ENCODE measurements at regions not wholly inside any gene's neighbourhood (a gene's known extent, or its start where the extent isn't known, plus 50 kb on each side); places are given as distances from the start of the nearest gene placed in this dataset.

GRCh38 chr1:14373081-14373758 is 225.3 kb upstream of the KAZN start:
- Histone ChIP-seq H3K36me3 (ENCODE audit: control insufficient read depth in 4 of 4, insufficient read depth in 4 of 4, low read length in 4 of 4) (no peaks in the 10 kb centered on the region), H3K4me3 (no peak overlapping the region), H3K27me3 (ENCODE audit: control insufficient read depth in 3 of 3, insufficient read depth in 3 of 3, low read length in 2 of 3) (no peaks in the 10 kb centered on the region), H3K9ac (ENCODE audit: insufficient read depth in 1 of 2, low read length in 2 of 2) (no peak overlapping the region), H3K4me1 (ENCODE audit: control insufficient read depth in 5 of 5, insufficient read depth in 5 of 5, low read length in 5 of 5) (peaks cover 0 to 36% (median 9%) of the 10 kb centered on the region in 5 donors), H3K9me3 (ENCODE audit: control insufficient read depth in 4 of 4, insufficient read depth in 3 of 4, low read length in 3 of 4) (peaks cover 0 to 3% (median 2%) of the 10 kb centered on the region in 4 donors), H3K27ac (ENCODE audit: low read depth in 1 of 2, low read length in 1 of 2) (no peak overlapping the region)
- TF ChIP-seq CTCF (IDR thresholded peaks at IDR 0.05; ENCODE audit: control extremely low read depth, extremely low read depth), result no peak
- ATAC-seq (ENCODE audit: insufficient read depth, low FRiP score) (no peak), DNase-seq (no peak)
- 76 to 77% methylated on average over 2 of the region's 2 CpGs for WGBS, 2 donors

- no peaks in the 10 kb centered on the region for H3K36me3 ChIP-seq (ENCODE audit: control insufficient read depth in 4 of 4, insufficient read depth in 4 of 4, low read length in 4 of 4)
- H3K27me3 ChIP-seq (ENCODE audit: control insufficient read depth in 3 of 3, insufficient read depth in 3 of 3, low read length in 2 of 3), result no peaks in the 10 kb centered on the region
These were observed 223.3 kb upstream of the KAZN start for GRCh38 chr1:14375226-14375625.

GRCh38 chr1:14377386-14377785 is 221.1 kb upstream of the KAZN start:
- 87% methylated on average over 5 of the region's 5 CpGs for WGBS, 2 donors
- peaks cover 0 to 13% (median 8%) of the 10 kb centered on the region in 4 donors for H3K9me3 ChIP-seq (ENCODE audit: control insufficient read depth in 4 of 4, insufficient read depth in 3 of 4, low read length in 3 of 4)
- no peak overlapping the region for H3K4me3 ChIP-seq
- DNase-seq (no peak), ATAC-seq (ENCODE audit: insufficient read depth, low FRiP score) (no peak)
- no peaks in the 10 kb centered on the region for H3K4me1 ChIP-seq (ENCODE audit: control insufficient read depth in 5 of 5, insufficient read depth in 5 of 5, low read length in 5 of 5)
- H3K36me3 ChIP-seq (ENCODE audit: control insufficient read depth in 4 of 4, insufficient read depth in 4 of 4, low read length in 4 of 4), result no peaks in the 10 kb centered on the region
- no peak overlapping the region for H3K9ac ChIP-seq (ENCODE audit: insufficient read depth in 1 of 2, low read length in 2 of 2)
- H3K27me3 ChIP-seq (ENCODE audit: control insufficient read depth in 3 of 3, insufficient read depth in 3 of 3, low read length in 2 of 3), result no peaks in the 10 kb centered on the region
- no peak overlapping the region for H3K27ac ChIP-seq (ENCODE audit: low read depth in 1 of 2, low read length in 1 of 2)
- TF ChIP-seq CTCF (IDR thresholded peaks at IDR 0.05; ENCODE audit: control extremely low read depth, extremely low read depth), result no peak

More at GRCh38 chr1:14375226-14375625, 223.3 kb upstream of the KAZN start:
- H3K9me3 ChIP-seq (ENCODE audit: control insufficient read depth in 4 of 4, insufficient read depth in 3 of 4, low read length in 3 of 4), result peaks cover 0 to 11% (median 4%) of the 10 kb centered on the region in 4 donors
- peaks cover 0 to 16% (median 0%) of the 10 kb centered on the region in 5 donors for H3K4me1 ChIP-seq (ENCODE audit: control insufficient read depth in 5 of 5, insufficient read depth in 5 of 5, low read length in 5 of 5)
- ATAC-seq (ENCODE audit: insufficient read depth, low FRiP score) (no peak), DNase-seq (no peak)
- no peak overlapping the region for H3K4me3 ChIP-seq
- no peak for TF ChIP-seq CTCF (IDR thresholded peaks at IDR 0.05; ENCODE audit: control extremely low read depth, extremely low read depth)
- 90 to 96% methylated on average over 5 of the region's 5 CpGs for WGBS, 2 donors
- no peak overlapping the region for H3K9ac ChIP-seq (ENCODE audit: insufficient read depth in 1 of 2, low read length in 2 of 2)
- H3K27ac ChIP-seq (ENCODE audit: low read depth in 1 of 2, low read length in 1 of 2), result no peak overlapping the region

GRCh38 chr1:14380408-14380807 is 218.1 kb upstream of the KAZN start:
- no peak overlapping the region for H3K27ac ChIP-seq (ENCODE audit: low read depth in 1 of 2, low read length in 1 of 2)
- no peak for TF ChIP-seq CTCF (IDR thresholded peaks at IDR 0.05; ENCODE audit: control extremely low read depth, extremely low read depth)
- H3K4me3 ChIP-seq, result no peak overlapping the region
- DNase-seq, result no peak
- peaks cover 0 to 13% (median 8%) of the 10 kb centered on the region in 4 donors for H3K9me3 ChIP-seq (ENCODE audit: control insufficient read depth in 4 of 4, insufficient read depth in 3 of 4, low read length in 3 of 4)
- no peaks in the 10 kb centered on the region for H3K27me3 ChIP-seq (ENCODE audit: control insufficient read depth in 3 of 3, insufficient read depth in 3 of 3, low read length in 2 of 3)
- WGBS, 2 donors, result 85 to 86% methylated on average over 1 of the region's 1 CpG
- no peaks in the 10 kb centered on the region for H3K4me1 ChIP-seq (ENCODE audit: control insufficient read depth in 5 of 5, insufficient read depth in 5 of 5, low read length in 5 of 5)
- no peaks in the 10 kb centered on the region for H3K36me3 ChIP-seq (ENCODE audit: control insufficient read depth in 4 of 4, insufficient read depth in 4 of 4, low read length in 4 of 4)
- no peak overlapping the region for H3K9ac ChIP-seq (ENCODE audit: insufficient read depth in 1 of 2, low read length in 2 of 2)
- no peak for ATAC-seq (ENCODE audit: insufficient read depth, low FRiP score)
